Hepatic stellate cell (primary cell): ENCODE measurements at regions not wholly inside any gene's neighbourhood (a gene's known extent, or its start where the extent isn't known, plus 50 kb on each side); places are given as distances from the start of the nearest gene placed in this dataset.
"Not testable (repeated sequence)": the region's sequence is repeated elsewhere in the genome, so short reads cannot be mapped to it uniquely, and the experiment has no call there.

Experiments used
- DNase-seq: peaks from one replicate; pipeline ENCODE4 v3.0.0; 2011; ENCODE audit warnings: low spot score

GRCh38 chr12:131378176-131378842 lies 332.6 kb upstream of the SFSWAP start:
- DNase-seq: no peak

- DNase-seq: no peak
Measured at GRCh38 chr12:131378861-131379665, 331.8 kb upstream of the SFSWAP start.

- DNase-seq: no peak
Measured at GRCh38 chr12:131379738-131380137, 331.2 kb upstream of the SFSWAP start.

GRCh38 chr12:131380220-131380964 lies 330.5 kb upstream of the SFSWAP start:
- DNase-seq: no peak

DNA sequence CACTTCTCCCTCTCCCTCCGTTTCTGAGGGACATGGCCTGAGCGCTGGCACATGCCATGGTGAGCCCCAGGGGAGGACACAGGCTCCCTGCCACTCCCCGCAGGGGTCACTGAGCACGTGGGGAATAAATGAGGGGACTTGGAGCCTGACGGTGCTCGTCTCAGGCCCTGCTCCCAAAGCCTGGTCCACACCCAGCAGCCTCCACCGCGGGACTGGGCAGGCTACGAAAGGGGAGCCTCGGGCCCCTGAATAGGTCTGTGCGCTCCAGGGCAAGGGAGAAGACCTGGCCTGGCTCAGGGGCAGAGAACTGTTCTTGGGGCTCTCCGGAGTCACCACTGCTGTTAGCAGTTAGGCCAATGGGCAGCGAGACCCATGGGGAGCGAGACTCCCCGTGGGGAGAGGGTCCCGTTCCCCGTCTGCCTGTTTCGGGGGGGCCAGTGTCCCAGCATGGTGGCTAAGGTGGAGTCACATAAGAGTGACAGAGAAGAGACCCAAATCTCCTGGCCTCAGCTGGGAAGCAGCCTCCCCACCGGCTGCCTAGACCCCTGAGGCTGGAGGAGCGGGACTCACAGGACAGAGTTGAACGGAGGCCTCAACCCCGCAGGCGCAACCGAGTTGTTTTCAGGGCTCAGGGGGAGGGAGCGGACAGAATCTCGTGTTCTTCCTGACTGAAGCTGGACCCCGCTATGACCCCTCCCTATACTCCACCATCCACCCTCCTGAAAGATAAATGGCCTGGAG lies 329.8 kb upstream of the SFSWAP start:
- no peak for DNase-seq

GRCh38 chr12:131381716-131382430 lies 329.0 kb upstream of the SFSWAP start:
- no peak for DNase-seq

GRCh38 chr12:131383291-131383690 lies 327.6 kb upstream of the SFSWAP start:
- no peak for DNase-seq

DNA sequence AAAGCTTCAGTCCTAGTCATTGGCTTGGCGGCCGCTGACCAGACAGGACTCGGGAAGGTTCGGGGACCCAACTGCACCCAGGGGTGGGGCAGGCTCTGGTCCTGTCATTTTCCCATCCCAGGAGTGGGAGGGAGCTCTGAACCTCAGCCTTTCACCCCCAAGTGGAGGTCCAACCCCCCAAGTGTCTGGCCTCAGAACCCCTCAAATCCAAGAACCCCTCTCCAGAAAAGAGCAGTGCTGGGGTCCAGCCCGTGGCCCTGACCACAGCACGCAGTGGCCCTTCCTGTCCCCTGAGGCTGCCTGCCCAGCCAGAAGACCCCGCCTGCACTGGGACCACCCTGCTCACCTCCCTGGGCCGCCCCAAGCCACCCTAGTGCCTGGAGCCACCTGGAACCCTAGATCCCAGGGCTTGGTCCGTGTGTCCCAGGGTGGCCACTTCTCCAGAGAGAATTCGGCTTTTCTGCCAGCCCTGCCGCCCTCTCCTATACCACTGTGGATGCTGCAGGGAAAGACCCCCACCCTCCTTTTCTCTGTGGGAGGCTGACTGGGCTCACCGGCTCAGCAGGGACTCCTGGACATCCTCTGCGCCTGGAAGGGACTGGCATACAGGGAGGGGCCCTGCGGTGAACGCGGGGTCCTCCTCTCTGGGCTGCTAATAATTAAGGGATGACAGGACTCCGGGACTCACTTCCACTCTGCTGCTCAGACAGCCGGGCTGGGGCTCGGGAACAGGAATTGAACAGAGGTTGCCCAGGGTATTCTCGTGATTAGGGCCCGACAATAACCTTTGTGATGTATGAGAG lies 326.9 kb upstream of the SFSWAP start:
- no peak for DNase-seq

DNA sequence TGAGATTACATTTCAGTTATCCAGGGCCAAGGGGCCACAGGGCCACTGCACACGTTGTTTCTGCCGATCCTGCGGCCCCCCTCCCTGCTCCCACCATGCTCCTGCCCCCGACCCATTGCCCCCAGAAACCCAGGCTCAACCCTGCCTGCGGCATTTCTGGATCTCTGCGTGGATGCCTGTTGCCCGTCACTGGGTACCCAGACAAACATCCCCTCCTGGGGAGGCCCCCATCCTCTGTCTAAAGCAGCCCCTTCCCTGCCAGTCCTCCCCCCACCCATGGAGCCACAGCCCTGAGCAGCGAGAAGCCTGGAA lies 326.4 kb upstream of the SFSWAP start:
- no peak for DNase-seq

DNA sequence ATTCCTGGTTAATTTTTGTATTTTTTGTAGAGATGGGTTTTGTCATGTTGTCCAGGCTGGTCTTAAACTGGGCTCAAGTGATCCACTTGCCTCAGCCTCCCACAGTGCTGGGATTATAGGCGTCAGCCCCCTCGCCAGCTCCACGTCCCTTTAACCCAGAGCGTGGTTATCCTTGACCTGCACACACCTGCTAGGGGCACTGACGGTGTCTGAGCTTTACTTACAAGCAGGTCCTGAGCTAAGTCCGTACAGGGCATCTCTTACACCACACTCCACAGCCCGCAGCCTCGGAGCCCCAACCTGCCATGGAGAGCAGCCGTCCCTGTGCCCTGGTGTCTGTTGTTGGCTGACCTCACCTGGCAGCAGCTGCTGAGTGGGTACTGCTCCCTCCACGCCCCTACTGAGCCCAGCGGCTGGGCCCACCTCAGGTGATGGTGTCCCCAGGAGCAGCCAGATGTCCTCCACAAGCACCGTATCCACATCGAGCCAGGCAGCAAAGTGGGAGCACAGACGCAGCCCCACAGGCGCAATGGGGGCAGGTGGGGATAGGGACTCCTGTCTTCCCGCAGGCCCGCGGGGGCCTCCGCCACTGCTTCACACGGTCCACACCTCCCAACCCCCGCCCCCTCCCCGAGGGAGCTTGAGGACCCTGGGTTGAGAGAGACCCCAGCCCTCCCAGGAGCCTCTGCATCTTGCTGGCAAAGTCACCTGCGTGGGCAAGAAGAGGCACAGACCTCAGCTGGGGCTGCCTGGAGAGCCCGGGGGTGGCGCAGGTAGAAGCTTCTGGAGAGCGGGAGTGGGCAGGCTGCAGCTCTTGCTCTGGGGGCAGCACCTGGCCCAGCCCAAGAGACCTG lies 325.4 kb upstream of the SFSWAP start:
- DNase-seq: no peak

DNA sequence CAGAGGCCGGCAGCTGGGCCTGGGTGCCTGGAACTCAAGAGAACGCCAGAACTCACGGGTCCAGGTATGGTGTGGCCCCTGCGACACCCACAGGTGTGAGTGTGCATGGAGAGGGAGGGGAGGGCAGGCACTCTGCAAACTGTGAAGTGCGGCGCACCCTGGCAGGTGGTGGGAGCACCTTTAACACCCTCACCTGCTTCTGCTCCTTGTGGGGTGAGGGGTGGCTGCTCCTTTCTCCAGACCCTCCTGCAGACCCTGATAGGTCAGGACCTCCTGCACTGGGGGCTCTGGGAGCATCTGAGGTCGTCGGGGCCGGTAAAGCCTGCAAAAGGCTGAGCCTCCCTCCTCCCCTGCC lies 324.7 kb upstream of the SFSWAP start:
- no peak for DNase-seq

DNA sequence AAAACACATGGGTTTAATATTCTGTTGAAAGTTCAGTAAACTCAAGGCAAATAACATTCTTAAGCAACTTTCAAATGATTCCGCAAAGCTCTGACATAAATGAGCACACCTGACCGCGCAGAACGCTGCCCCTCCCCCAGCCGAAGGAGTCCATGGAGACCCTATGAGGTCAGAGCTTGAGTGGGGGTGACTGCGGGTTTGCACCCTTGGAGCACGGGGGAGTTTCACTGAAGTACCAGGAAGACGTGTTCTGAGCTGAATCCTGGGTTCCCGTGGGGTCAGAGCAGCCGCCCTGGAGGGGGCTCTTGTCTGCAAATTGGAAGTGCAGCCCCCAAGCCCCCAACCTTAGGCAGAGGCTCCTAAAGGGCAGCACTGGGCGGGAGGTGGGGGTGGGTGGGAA lies 324.1 kb upstream of the SFSWAP start:
- DNase-seq: no peak

GRCh38 chr12:131387281-131388163 lies 323.4 kb upstream of the SFSWAP start:
- no peak for DNase-seq

DNA sequence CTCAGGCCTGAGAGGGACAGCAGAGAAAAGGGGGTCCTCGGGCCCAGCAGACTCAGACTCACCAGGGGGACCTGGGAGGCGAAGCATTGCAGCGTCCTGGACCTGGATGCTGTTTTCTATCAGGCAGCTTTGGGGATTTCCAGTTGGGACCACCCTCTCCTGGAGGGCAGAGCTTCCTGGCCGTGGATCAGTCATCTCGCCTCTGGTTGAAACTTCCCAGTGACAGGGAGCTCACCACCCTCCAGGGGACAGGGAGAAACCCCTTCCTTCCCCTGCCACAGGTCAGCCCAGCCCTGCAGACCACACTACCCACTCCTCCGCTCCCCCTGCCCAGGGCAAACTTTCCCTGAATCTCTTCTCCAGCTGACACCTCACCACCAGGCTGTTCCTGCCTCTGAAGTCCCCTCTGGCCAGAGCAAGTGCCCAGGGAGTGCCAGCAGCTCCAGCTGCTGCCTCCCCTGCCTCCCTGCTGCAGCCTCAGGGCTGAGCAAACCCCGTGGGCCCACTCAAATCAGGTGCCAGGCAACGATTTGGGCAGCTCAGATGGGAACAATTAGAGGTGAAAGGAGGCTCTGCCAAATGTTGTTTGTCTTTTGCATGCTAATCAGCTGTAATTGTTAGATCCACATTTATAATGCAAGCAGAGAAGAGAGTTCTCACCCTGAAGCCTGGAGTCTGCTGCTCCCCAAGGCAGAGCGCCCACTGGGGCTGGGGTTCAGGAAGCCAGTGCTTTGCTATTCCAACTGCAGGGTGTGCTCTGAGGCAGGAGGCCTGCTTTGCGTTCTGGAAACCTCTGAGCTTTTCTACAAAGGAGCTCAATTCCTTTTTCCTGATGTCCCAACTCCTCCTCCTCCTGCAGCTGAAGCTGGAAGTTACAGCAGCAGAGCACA lies 322.5 kb upstream of the SFSWAP start:
- not testable (repeated sequence) for DNase-seq

DNA sequence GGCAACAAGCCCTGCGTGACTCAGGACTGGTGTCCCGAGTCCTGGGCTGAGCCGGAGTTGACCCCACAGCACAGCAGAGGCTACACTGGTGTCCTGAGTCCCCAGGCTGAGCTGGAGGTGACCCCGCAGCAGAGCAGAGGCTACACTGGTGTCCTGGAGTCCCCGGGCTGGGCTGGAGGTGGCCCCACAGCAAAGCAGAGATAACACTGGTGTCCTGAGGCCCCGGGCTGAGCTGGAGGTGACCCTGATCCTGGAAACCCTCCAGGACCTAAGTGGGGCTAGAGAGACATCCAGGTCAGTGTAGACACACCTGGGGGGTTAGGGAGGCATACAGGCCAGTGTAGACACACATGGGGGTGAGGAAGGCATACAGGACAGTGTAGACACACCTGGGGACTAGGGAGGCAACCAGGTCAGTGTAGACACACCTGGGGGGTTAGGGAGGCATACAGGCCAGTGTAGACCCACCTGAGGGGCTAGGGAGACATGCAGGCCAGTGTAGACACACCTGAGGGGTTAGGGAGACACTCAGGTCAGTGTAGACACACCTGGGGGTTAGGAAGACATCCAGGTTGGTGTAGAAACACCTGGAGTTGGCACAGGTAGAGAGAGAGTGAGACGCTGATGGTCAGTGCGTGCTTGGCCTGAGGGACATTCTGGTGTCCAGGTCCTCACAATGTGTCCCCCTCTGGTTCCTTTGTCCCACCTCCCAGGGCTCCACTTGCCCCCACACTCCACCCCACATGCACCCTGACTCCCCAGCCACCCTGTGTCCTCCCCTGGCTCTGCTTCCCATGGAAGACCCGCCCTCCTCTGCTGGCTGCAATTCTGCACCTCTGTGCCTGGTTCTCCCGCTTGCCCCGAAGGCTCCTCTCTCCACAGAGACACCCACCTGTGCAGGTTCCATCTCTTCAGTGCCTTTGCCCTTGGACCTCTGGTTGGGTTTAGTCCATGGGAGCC lies 321.6 kb upstream of the SFSWAP start:
- no peak for DNase-seq

GRCh38 chr12:131390412-131391334 lies 320.2 kb upstream of the SFSWAP start:
- DNase-seq: no peak
